Upper lobe of right lung (tissue), 1 donor: ENCODE measurements at regions not wholly inside any gene's neighbourhood (a gene's known extent, or its start where the extent isn't known, plus 50 kb on each side); places are given as distances from the start of the nearest gene placed in this dataset.

ENCODE experiments used
- ATAC-seq: fragments of 200-7000 bp; cut with Tn5 transposase; one replicate; pipeline ENCODE4 v1.9.1; 2020; ENCODE audit warnings: mild to moderate bottlenecking, moderate library complexity
- DNase-seq: peaks from one replicate; pipeline ENCODE4 v3.0.0-alpha.2; 2020
- H3K27ac ChIP-seq: fragments of 200-600 bp; one replicate; pipeline ENCODE4 v1.8.0; 2022
- H3K27me3 ChIP-seq: fragments of 200-600 bp; one replicate; pipeline ENCODE4 v1.8.0; 2022; ENCODE audit warnings: mild to moderate bottlenecking
- H3K36me3 ChIP-seq: fragments of 200-600 bp; one replicate; pipeline ENCODE4 v1.8.0; 2022
- H3K4me1 ChIP-seq: fragments of 200-600 bp; one replicate; pipeline ENCODE4 v1.8.0; 2022
- H3K4me3 ChIP-seq: fragments of 200-600 bp; one replicate; pipeline ENCODE4 v1.8.0; 2022; ENCODE audit warnings: mild to moderate bottlenecking
- H3K9me3 ChIP-seq: fragments of 200-600 bp; one replicate; pipeline ENCODE4 v1.8.0; 2022
- CTCF ChIP-seq: fragments of 200-600 bp; IDR thresholded peaks from one replicate; pipeline ENCODE4 v1.8.0; 2022; ENCODE audit warnings: antibody characterized with exemption
- intact Hi-C: fragments of 100-400 bp; cut with DNase I; formaldehyde crosslinking; loops from one replicate; pipeline ENCODE4 v1.11.0; 2022
- donor health status: DM: no; HTN: yes; CAD: no; lungs with severe emphysema.

GRCh38 chr6:106884576-106884975 lies 90.0 kb downstream of the CD24 start:
- Histone ChIP-seq H3K9me3 (no peaks in the 10 kb centered on the region), H3K4me1 (no peaks in the 10 kb centered on the region), H3K36me3 (no peaks in the 10 kb centered on the region), H3K27me3 (no peaks in the 10 kb centered on the region), H3K27ac (no peak overlapping the region), H3K4me3 (no peak overlapping the region)
- TF ChIP-seq CTCF, result no peak
- DNase-seq, result no peak
- ATAC-seq, result no peak
- intact Hi-C loops, result no loop called here

GRCh38 chr6:106883808-106884262 lies 90.7 kb downstream of the CD24 start:
- Histone ChIP-seq H3K9me3 (no peaks in the 10 kb centered on the region), H3K4me1 (no peaks in the 10 kb centered on the region), H3K27me3 (no peaks in the 10 kb centered on the region), H3K27ac (no peak overlapping the region), H3K4me3 (no peak overlapping the region), H3K36me3 (no peaks in the 10 kb centered on the region)
- intact Hi-C loops, result no loop called here
- DNase-seq (no peak), ATAC-seq (no peak)
- TF ChIP-seq CTCF, result no peak

GRCh38 chr6:106882601-106883518 lies 91.7 kb downstream of the CD24 start:
- H3K36me3 ChIP-seq, result no peaks in the 10 kb centered on the region
- no peak overlapping the region for H3K27ac ChIP-seq
- no peak for DNase-seq
- no peak for ATAC-seq
- intact Hi-C loops, result no loop called here
- TF ChIP-seq CTCF, result no peak
- no peaks in the 10 kb centered on the region for H3K27me3 ChIP-seq
- H3K4me1 ChIP-seq, result no peaks in the 10 kb centered on the region
- no peaks in the 10 kb centered on the region for H3K9me3 ChIP-seq
- H3K4me3 ChIP-seq, result no peak overlapping the region

- no peak for TF ChIP-seq CTCF
- DNase-seq (no peak), ATAC-seq (no peak)
- Histone ChIP-seq H3K27ac (no peak overlapping the region), H3K4me3 (no peak overlapping the region), H3K36me3 (no peaks in the 10 kb centered on the region), H3K27me3 (no peaks in the 10 kb centered on the region), H3K4me1 (no peaks in the 10 kb centered on the region), H3K9me3 (no peaks in the 10 kb centered on the region)
- intact Hi-C loops, result no loop called here
Measured at GRCh38 chr6:106882138-106882537, 92.4 kb downstream of the CD24 start.

GRCh38 chr6:106880952-106881351 lies 93.6 kb downstream of the CD24 start:
- no peak for ATAC-seq

More at GRCh38 chr6:106880952-106881351, 93.6 kb downstream of the CD24 start:
- H3K27me3 ChIP-seq, result no peaks in the 10 kb centered on the region
- DNase-seq, result no peak
- H3K27ac ChIP-seq, result no peak overlapping the region
- intact Hi-C loops, result no loop called here
- H3K36me3 ChIP-seq, result no peaks in the 10 kb centered on the region
- no peaks in the 10 kb centered on the region for H3K4me1 ChIP-seq
- H3K9me3 ChIP-seq, result no peaks in the 10 kb centered on the region
- no peak overlapping the region for H3K4me3 ChIP-seq
- no peak for TF ChIP-seq CTCF
